ENCODE measurements at regions not wholly inside any gene's neighbourhood (a gene's known extent, or its start where the extent isn't known, plus 50 kb on each side); places are given as distances from the start of the nearest gene placed in this dataset.

- no peak for TF ChIP-seq CTCF (IDR thresholded peaks at IDR 0.05)
- TF ChIP-seq POLR2A (IDR thresholded peaks at IDR 0.05) = no peak
- no peak for TF ChIP-seq POLR2AphosphoS5 (IDR thresholded peaks at IDR 0.05; ENCODE audit: insufficient read depth in 1 of 2, low read depth in 1 of 2)
- intact Hi-C loops (cut with DNase I) = no loop called here
- H3K27me3 ChIP-seq = no peaks in the 10 kb centered on the region
- no peak overlapping the region for H3K4me3 ChIP-seq
- H3K4me1 ChIP-seq = no peaks in the 10 kb centered on the region
- H3K27ac ChIP-seq = no peak overlapping the region
- no peaks in the 10 kb centered on the region for H3K9me3 ChIP-seq
- H3K36me3 ChIP-seq = no peaks in the 10 kb centered on the region
- DNase-seq (ENCODE audit: extremely low spot score in 2 of 2) = no peak
These were observed 196.8 kb upstream of the RPS6KA3 start for GRCh38 chrX:20463296-20464075.

GRCh38 chrX:20461576-20461975 lies 194.9 kb upstream of the RPS6KA3 start:
- H3K4me1 ChIP-seq = no peaks in the 10 kb centered on the region
- H3K4me3 ChIP-seq = no peak overlapping the region
- no peak overlapping the region for H3K27ac ChIP-seq
- intact Hi-C loops (cut with DNase I) = no loop called here
- no peaks in the 10 kb centered on the region for H3K36me3 ChIP-seq
- H3K27me3 ChIP-seq = no peaks in the 10 kb centered on the region
- TF ChIP-seq CTCF (IDR thresholded peaks at IDR 0.05) (no peak), POLR2A (IDR thresholded peaks at IDR 0.05) (no peak), POLR2AphosphoS5 (IDR thresholded peaks at IDR 0.05; ENCODE audit: insufficient read depth in 1 of 2, low read depth in 1 of 2) (no peak)
- DNase-seq (ENCODE audit: extremely low spot score in 2 of 2) = no peak
- H3K9me3 ChIP-seq = no peaks in the 10 kb centered on the region

GRCh38 chrX:20461002-20461401 lies 194.3 kb upstream of the RPS6KA3 start:
- no peak overlapping the region for H3K4me3 ChIP-seq
- DNase-seq (ENCODE audit: extremely low spot score in 2 of 2) = no peak
- TF ChIP-seq POLR2AphosphoS5 (IDR thresholded peaks at IDR 0.05; ENCODE audit: insufficient read depth in 1 of 2, low read depth in 1 of 2) (no peak), POLR2A (IDR thresholded peaks at IDR 0.05) (no peak), CTCF (IDR thresholded peaks at IDR 0.05) (no peak)
- H3K36me3 ChIP-seq = no peaks in the 10 kb centered on the region
- no peaks in the 10 kb centered on the region for H3K9me3 ChIP-seq
- intact Hi-C loops (cut with DNase I) = no loop called here
- H3K27ac ChIP-seq = no peak overlapping the region
- H3K27me3 ChIP-seq = no peaks in the 10 kb centered on the region
- H3K4me1 ChIP-seq = no peaks in the 10 kb centered on the region

- H3K27me3 ChIP-seq = no peaks in the 10 kb centered on the region
- no peaks in the 10 kb centered on the region for H3K9me3 ChIP-seq
- no peak overlapping the region for H3K4me3 ChIP-seq
- intact Hi-C loops (cut with DNase I) = no loop called here
- H3K4me1 ChIP-seq = no peaks in the 10 kb centered on the region
- DNase-seq (ENCODE audit: extremely low spot score in 2 of 2) = no peak
- no peaks in the 10 kb centered on the region for H3K36me3 ChIP-seq
- no peak for TF ChIP-seq CTCF (IDR thresholded peaks at IDR 0.05)
- no peak for TF ChIP-seq POLR2AphosphoS5 (IDR thresholded peaks at IDR 0.05; ENCODE audit: insufficient read depth in 1 of 2, low read depth in 1 of 2)
- no peak for TF ChIP-seq POLR2A (IDR thresholded peaks at IDR 0.05)
- H3K27ac ChIP-seq = no peak overlapping the region
These were observed 193.0 kb upstream of the RPS6KA3 start for GRCh38 chrX:20459410-20460350.
